Endodermal cell (in vitro differentiated cells): ENCODE measurements at regions not wholly inside any gene's neighbourhood (a gene's known extent, or its start where the extent isn't known, plus 50 kb on each side); places are given as distances from the start of the nearest gene placed in this dataset.

ENCODE experiments used
- DNase-seq: peaks from one replicate; pipeline ENCODE4 v3.0.0-alpha.2; 2017
- H3K27ac ChIP-seq: 2 replicates; pipeline ENCODE4 v1.5.1; 2013; ENCODE audit warnings: mild to moderate bottlenecking, low read depth, low read length, moderate library complexity
- H3K27me3 ChIP-seq: 2 replicates; pipeline ENCODE4 v1.6.1; 2013; ENCODE audit warnings: mild to moderate bottlenecking, low read length, moderate library complexity; ENCODE audit not compliant: insufficient read depth, control insufficient read depth, poor library complexity, severe bottlenecking
- H3K36me3 ChIP-seq: 2 replicates; pipeline ENCODE4 v1.7.0; 2013; ENCODE audit warnings: mild to moderate bottlenecking, low read length, moderate library complexity; ENCODE audit not compliant: control insufficient read depth, insufficient read depth
- H3K4me1 ChIP-seq: one replicate; pipeline ENCODE4 v1.7.0; 2013; ENCODE audit warnings: low read length; ENCODE audit not compliant: control insufficient read depth, insufficient read depth
- H3K4me3 ChIP-seq: 2 replicates; pipeline ENCODE4 v1.5.1; 2013; ENCODE audit warnings: mild to moderate bottlenecking, low read length, moderate library complexity
- H3K9ac ChIP-seq: 2 replicates; pipeline ENCODE4 v1.6.1; 2013; ENCODE audit warnings: mild to moderate bottlenecking, low read length, moderate library complexity; ENCODE audit not compliant: poor library complexity, severe bottlenecking; ENCODE audit errors: extremely low read depth
- H3K9me3 ChIP-seq: 2 replicates; pipeline ENCODE4 v1.6.1; 2013; ENCODE audit warnings: mild to moderate bottlenecking, low read length, moderate library complexity; ENCODE audit not compliant: control insufficient read depth
- H3K27ac Mint-ChIP-seq: 2 replicates; pipeline ENCODE4 v1.8.0; 2020; ENCODE audit warnings: mixed read lengths
- H3K27me3 Mint-ChIP-seq: 2 replicates; pipeline ENCODE4 v1.8.0; 2021; ENCODE audit warnings: mild to moderate bottlenecking, mixed read lengths; ENCODE audit not compliant: insufficient read depth
- H3K36me3 Mint-ChIP-seq: 2 replicates; pipeline ENCODE4 v1.8.0; 2020; ENCODE audit warnings: low read depth, mixed read lengths
- H3K4me1 Mint-ChIP-seq: 2 replicates; pipeline ENCODE4 v1.8.0; 2020; ENCODE audit warnings: mixed read lengths
- H3K4me3 Mint-ChIP-seq: 2 replicates; pipeline ENCODE4 v1.8.0; 2020; ENCODE audit warnings: mild to moderate bottlenecking, moderate library complexity, mixed read lengths
- H3K9me3 Mint-ChIP-seq: 2 replicates; pipeline ENCODE4 v1.8.0; 2020; ENCODE audit warnings: mild to moderate bottlenecking, mixed read lengths
- WGBS, 2 experiments: methylation state at CpG; one replicate each; pipeline versions ENCODE4 v1.1.5 to v1.1.7; 2013; ENCODE audit warnings: missing lambda C conversion rate in 2 of 2, mixed read lengths in 1 of 2; ENCODE audit not compliant: insufficient coverage in 1 of 2, insufficient read length in 1 of 2; 5-methylcytosine and 5-hydroxymethylcytosine counted together
- TF ChIP-seq, protein P1 (sequence below): fragments of 200-600 bp; sonication (generic); conservative IDR thresholded peaks from 2 replicates; pipeline ENCODE4 v1.5.0; 2021; ENCODE audit warnings: antibody characterized with exemption, mild to moderate bottlenecking

DNA sequence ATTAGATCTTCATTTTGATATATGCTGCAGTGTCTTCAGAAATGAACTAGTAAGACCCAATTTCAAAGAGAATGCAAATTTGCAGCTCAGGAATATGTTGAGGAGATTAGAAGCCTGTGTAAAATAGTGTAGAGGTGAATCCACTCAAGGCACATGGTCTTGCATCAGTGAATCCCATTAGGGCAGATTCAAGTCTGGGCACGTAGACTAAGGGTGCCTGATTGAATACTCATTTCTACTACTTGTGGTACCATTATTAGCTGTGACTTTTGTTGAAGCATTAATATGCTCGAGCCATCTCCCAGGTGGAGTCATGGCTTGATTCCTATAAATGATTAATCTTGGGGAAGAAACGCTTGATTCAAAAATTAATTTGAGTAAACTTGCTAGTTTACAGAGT, 129.4 kb downstream of the AKAP11 start:
- TF ChIP-seq, protein P1, sequence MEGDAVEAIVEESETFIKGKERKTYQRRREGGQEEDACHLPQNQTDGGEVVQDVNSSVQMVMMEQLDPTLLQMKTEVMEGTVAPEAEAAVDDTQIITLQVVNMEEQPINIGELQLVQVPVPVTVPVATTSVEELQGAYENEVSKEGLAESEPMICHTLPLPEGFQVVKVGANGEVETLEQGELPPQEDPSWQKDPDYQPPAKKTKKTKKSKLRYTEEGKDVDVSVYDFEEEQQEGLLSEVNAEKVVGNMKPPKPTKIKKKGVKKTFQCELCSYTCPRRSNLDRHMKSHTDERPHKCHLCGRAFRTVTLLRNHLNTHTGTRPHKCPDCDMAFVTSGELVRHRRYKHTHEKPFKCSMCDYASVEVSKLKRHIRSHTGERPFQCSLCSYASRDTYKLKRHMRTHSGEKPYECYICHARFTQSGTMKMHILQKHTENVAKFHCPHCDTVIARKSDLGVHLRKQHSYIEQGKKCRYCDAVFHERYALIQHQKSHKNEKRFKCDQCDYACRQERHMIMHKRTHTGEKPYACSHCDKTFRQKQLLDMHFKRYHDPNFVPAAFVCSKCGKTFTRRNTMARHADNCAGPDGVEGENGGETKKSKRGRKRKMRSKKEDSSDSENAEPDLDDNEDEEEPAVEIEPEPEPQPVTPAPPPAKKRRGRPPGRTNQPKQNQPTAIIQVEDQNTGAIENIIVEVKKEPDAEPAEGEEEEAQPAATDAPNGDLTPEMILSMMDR: no peak
- 89 to 93% methylated on average over 2 to 3 of the region's 3 CpGs for WGBS, 2 experiments
- H3K4me1 Mint-ChIP-seq: no peaks in the 10 kb centered on the region

DNA sequence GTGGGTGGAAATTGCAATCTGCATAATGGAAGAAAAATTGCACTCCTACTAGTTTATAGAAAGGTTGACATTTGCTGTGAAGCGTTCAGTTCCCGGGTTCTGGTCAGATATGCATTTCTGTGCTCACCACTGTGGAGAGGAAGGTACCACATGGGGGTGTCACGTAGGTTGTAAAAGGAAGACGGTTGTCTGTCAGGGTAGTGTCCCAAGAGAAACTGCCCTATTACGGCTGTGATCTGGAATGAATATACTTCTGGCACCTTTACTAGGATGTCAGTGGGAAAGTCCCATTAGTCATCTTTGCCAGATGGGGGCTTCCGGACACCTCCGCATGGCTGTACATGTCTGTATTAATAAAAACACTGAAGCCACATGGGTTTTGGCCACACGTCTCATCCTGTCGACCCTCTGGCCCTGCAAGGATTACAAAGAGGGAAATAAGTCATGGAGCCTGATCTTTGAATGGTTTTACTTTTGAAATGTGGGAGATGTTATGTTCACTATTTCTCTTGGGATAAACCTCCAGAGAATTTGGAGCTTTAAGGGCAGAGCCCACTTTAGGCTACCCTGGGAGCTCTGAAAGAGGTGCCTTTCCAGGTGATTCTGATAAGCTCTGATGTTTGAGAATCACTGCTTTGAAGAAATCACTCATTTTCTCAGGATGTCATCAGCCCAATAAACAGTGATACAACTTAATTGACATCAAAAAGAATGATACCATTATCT, 133.9 kb downstream of the AKAP11 start:
- H3K4me3 Mint-ChIP-seq: no peak overlapping the region

More for the DNA sequence above, 129.4 kb downstream of the AKAP11 start:
- H3K27ac Mint-ChIP-seq: no peak overlapping the region
- no peaks in the 10 kb centered on the region for H3K9me3 Mint-ChIP-seq
- Histone ChIP-seq H3K4me1 (no peaks in the 10 kb centered on the region), H3K27me3 (no peaks in the 10 kb centered on the region), H3K9me3 (no peaks in the 10 kb centered on the region), H3K4me3 (no peak overlapping the region), H3K9ac (no peak overlapping the region), H3K36me3 (no peaks in the 10 kb centered on the region), H3K27ac (no peak overlapping the region)
- H3K4me3 Mint-ChIP-seq: no peak overlapping the region
- no peaks in the 10 kb centered on the region for H3K27me3 Mint-ChIP-seq
- no peaks in the 10 kb centered on the region for H3K36me3 Mint-ChIP-seq
- DNase-seq: no peak

DNA sequence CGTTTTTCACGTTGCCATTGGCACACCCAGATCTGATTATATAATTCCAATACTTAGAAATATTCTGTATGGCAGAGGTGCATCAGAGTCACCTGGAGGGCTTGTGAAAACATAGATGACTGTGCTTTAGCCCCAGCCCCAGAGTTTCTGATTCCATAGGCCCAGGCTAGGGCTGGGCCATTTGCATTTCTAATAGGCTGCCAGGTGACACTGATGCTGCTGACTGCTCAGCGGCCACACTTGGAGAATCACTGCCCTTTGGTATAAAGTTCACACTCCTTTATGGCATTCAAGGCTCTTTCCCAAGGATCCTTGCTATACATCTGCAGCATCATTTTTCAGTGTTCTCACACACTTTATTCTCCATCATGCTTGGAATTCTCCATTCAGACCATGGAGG, 137.1 kb downstream of the AKAP11 start:
- Mint-ChIP-seq H3K4me1 (peaks cover 5% of the 10 kb centered on the region), H3K36me3 (no peaks in the 10 kb centered on the region), H3K27ac (no peak overlapping the region), H3K4me3 (no peak overlapping the region), H3K9me3 (no peaks in the 10 kb centered on the region), H3K27me3 (peaks cover 5% of the 10 kb centered on the region)
- DNase-seq: peak; percentile 51
- H3K9me3 ChIP-seq: no peaks in the 10 kb centered on the region
- H3K27ac ChIP-seq: no peak overlapping the region
- TF ChIP-seq, protein P1: no peak
- H3K4me3 ChIP-seq: no peak overlapping the region
- H3K27me3 ChIP-seq: no peaks in the 10 kb centered on the region
- 69 to 85% methylated on average over 3 of the region's 3 CpGs for WGBS, 2 experiments
- H3K9ac ChIP-seq: no peak overlapping the region
- no peaks in the 10 kb centered on the region for H3K36me3 ChIP-seq
- H3K4me1 ChIP-seq: no peaks in the 10 kb centered on the region

More for the DNA sequence above, 133.9 kb downstream of the AKAP11 start:
- H3K4me1 ChIP-seq: no peaks in the 10 kb centered on the region
- H3K36me3 ChIP-seq: no peaks in the 10 kb centered on the region
- H3K36me3 Mint-ChIP-seq: no peaks in the 10 kb centered on the region
- 94 to 95% methylated on average over 9 of the region's 9 CpGs for WGBS, 2 experiments
- H3K9me3 ChIP-seq: no peaks in the 10 kb centered on the region
- TF ChIP-seq, protein P1: no peak
- no peak for DNase-seq
- H3K27ac Mint-ChIP-seq: no peak overlapping the region
- no peak overlapping the region for H3K27ac ChIP-seq
- peaks cover 5% of the 10 kb centered on the region for H3K4me1 Mint-ChIP-seq
- no peak overlapping the region for H3K9ac ChIP-seq
- H3K27me3 Mint-ChIP-seq: peaks cover under 1% of the 10 kb centered on the region
- H3K27me3 ChIP-seq: no peaks in the 10 kb centered on the region
- H3K9me3 Mint-ChIP-seq: no peaks in the 10 kb centered on the region
- no peak overlapping the region for H3K4me3 ChIP-seq
